HCT116 (cell line): ENCODE measurements at regions not wholly inside any gene's neighbourhood (a gene's known extent, or its start where the extent isn't known, plus 50 kb on each side); places are given as distances from the start of the nearest gene placed in this dataset.

ENCODE experiments used
- ATAC-seq: fragments of 200-7000 bp; cut with Tn5 transposase; 2 replicates; pipeline ENCODE4 v1.9.1; 2020; ENCODE audit warnings: mild to moderate bottlenecking, moderate library complexity
- BruUV-seq: library from RNA; stranded (reverse); fragments of 400-500 nt; replicated peaks from 2 replicates; lab custom pipeline; 2021; lab: Mats Ljungman, UMichigan
- CTCF ChIA-PET: fragments of 300-600 bp; sonication (Branson Sonifier 250); formaldehyde crosslinking; loops from one replicate; lab custom pipeline; 2021; ENCODE audit warnings: antibody characterized with exemption; lab: Charles Lee
- POLR2A ChIA-PET: fragments of 300-600, 350-600 bp; sonication (Branson Sonifier 250); formaldehyde crosslinking; loops from one replicate; lab custom pipeline; 2021; ENCODE audit warnings: antibody characterized with exemption; lab: Charles Lee
- RAD21 ChIA-PET, 2 experiments: fragments of 300-600 bp; sonication (Branson Sonifier 250); formaldehyde crosslinking; loops; one replicate each; lab custom pipeline; 2023; ENCODE audit warnings: low total read pairs in 2 of 2; ENCODE audit not compliant: uncharacterized antibody in 2 of 2, unreplicated experiment in 2 of 2, low non-redundant PET in 1 of 2; lab: Charles Lee
- DNase-seq: peaks from one replicate; pipeline ENCODE4 v3.0.0-alpha.2; 2010; ENCODE audit warnings: low read depth, low spot score
- H2AFZ ChIP-seq: fragments of 200-600 bp; shearing (Covaris generic), sonication (generic); 2 replicates; pipeline ENCODE4 v1.6.1; 2017; ENCODE audit warnings: low read depth, mixed run types, mixed read lengths, antibody characterized with exemption, low read length; ENCODE audit not compliant: poor library complexity, severe bottlenecking
- H3K27ac ChIP-seq: 2 replicates; pipeline ENCODE4 v1.5.1; 2012; ENCODE audit warnings: low read depth, low read length
- H3K27me3 ChIP-seq: fragments of 200-600 bp; sonication (generic); 2 replicates; pipeline ENCODE4 v1.6.1; 2016; ENCODE audit warnings: mixed run types, low read length, mixed read lengths; ENCODE audit not compliant: insufficient read depth
- H3K36me3 ChIP-seq, 2 experiments: fragments of 200-500 bp in 1 of 2; fragments of 200-600 bp in 1 of 2; sonication (Bioruptor generic) in 1 of 2; sonication (generic) in 1 of 2; 2 replicates each; pipeline versions ENCODE4 v1.5.1 to v1.6.1; 2014 to 2016; ENCODE audit warnings: low read length in 2 of 2, inconsistent platforms in 1 of 2, mixed read lengths in 1 of 2, mixed run types in 1 of 2; ENCODE audit not compliant: insufficient read depth in 2 of 2, control insufficient read depth in 1 of 2
- H3K4me1 ChIP-seq, 2 experiments: fragments of 200-600 bp in 1 of 2; sonication (generic) in 1 of 2; 2 replicates each; pipeline versions ENCODE4 v1.5.1 to v1.6.1; 2012 to 2017; ENCODE audit warnings: low read length in 2 of 2, inconsistent platforms in 1 of 2, mild to moderate bottlenecking in 1 of 2, mixed read lengths in 1 of 2, mixed run types in 1 of 2, moderate library complexity in 1 of 2; ENCODE audit not compliant: insufficient read depth in 2 of 2, control insufficient read depth in 1 of 2
- H3K4me2 ChIP-seq: fragments of 200-600 bp; sonication (generic); 2 replicates; pipeline ENCODE4 v1.6.1; 2017; ENCODE audit warnings: mixed run types, low read length, mixed read lengths
- H3K4me3 ChIP-seq, 2 experiments: fragments of 200-600 bp in 1 of 2; sonication (generic) in 1 of 2; replicated peaks in 1 of 2; 2 replicates each; pipeline ENCODE4 v1.5.1; 2011 to 2016; ENCODE audit warnings: low read length in 2 of 2, control low read depth in 1 of 2, low read depth in 1 of 2, mild to moderate bottlenecking in 1 of 2, mixed read lengths in 1 of 2, mixed run types in 1 of 2
- H3K79me2 ChIP-seq: fragments of 200-600 bp; sonication (generic); 2 replicates; pipeline ENCODE4 v1.6.1; 2017; ENCODE audit warnings: mild to moderate bottlenecking, mixed run types, low read length, moderate library complexity, mixed read lengths; ENCODE audit not compliant: insufficient read depth
- H3K9ac ChIP-seq: fragments of 200-600 bp; sonication (generic); 2 replicates; pipeline ENCODE4 v1.6.1; 2016; ENCODE audit warnings: low read length, mixed read lengths
- H3K9me2 ChIP-seq: fragments of 200-600 bp; sonication (generic), shearing (Covaris generic); 2 replicates; pipeline ENCODE4 v1.6.1; 2017; ENCODE audit warnings: mixed run types, mild to moderate bottlenecking, moderate library complexity; ENCODE audit not compliant: insufficient read depth
- H3K9me3 ChIP-seq, 2 experiments: fragments of 200-500 bp in 1 of 2; fragments of 200-600 bp in 1 of 2; sonication (Bioruptor generic) in 1 of 2; sonication (generic) in 1 of 2; 2 replicates each; pipeline ENCODE4 v1.6.1; 2014 to 2017; ENCODE audit warnings: low read length in 2 of 2, mixed read lengths in 2 of 2, inconsistent platforms in 1 of 2, low read depth in 1 of 2, mild to moderate bottlenecking in 1 of 2, mixed run types in 1 of 2, moderate library complexity in 1 of 2; ENCODE audit not compliant: control insufficient read depth in 1 of 2, insufficient read depth in 1 of 2
- H4K20me1 ChIP-seq: fragments of 200-600 bp; sonication (generic), shearing (Covaris generic); 2 replicates; pipeline ENCODE4 v1.6.1; 2017; ENCODE audit warnings: mixed run types, mild to moderate bottlenecking, moderate library complexity; ENCODE audit not compliant: insufficient read depth
- CBX3 ChIP-seq: IDR thresholded peaks from 2 replicates; pipeline ENCODE4 v1.6.1; 2012; ENCODE audit warnings: low read depth
- CEBPB ChIP-seq: IDR thresholded peaks from 2 replicates; pipeline ENCODE4 v1.6.1; 2012; ENCODE audit warnings: low read depth
- CTCF ChIP-seq, 3 experiments: fragments of 200-600 bp in 1 of 3; sonication (generic) in 1 of 3; IDR thresholded peaks in 2 of 3; conservative IDR thresholded peaks in 1 of 3; 2 replicates each; pipeline ENCODE4 v1.5.1; 2012 to 2017; ENCODE audit warnings: low read depth in 2 of 3, low read length in 2 of 3, antibody characterized with exemption in 1 of 3, borderline replicate concordance in 1 of 3, control low read depth in 1 of 3, mild to moderate bottlenecking in 1 of 3, mixed read lengths in 1 of 3, mixed run types in 1 of 3, moderate library complexity in 1 of 3; ENCODE audit not compliant: insufficient read depth in 1 of 3
- ELF1 ChIP-seq: IDR thresholded peaks from 2 replicates; pipeline ENCODE4 v1.6.1; 2012; ENCODE audit warnings: low read depth, borderline replicate concordance
- EZH2 ChIP-seq: fragments of 200-600 bp; sonication (generic); IDR thresholded peaks from 2 replicates; pipeline ENCODE4 v1.6.1; 2017; ENCODE audit warnings: antibody characterized with exemption, mixed run types
- FOSL1 ChIP-seq: IDR thresholded peaks from 2 replicates; pipeline ENCODE4 v1.6.1; 2012; ENCODE audit warnings: low read depth
- JUND ChIP-seq: IDR thresholded peaks from 2 replicates; pipeline ENCODE4 v1.6.1; 2012
- POLR2AphosphoS5 ChIP-seq: IDR thresholded peaks from 2 replicates; pipeline ENCODE4 v1.6.1; 2011; ENCODE audit warnings: mild to moderate bottlenecking, low read depth, low read length, moderate library complexity
- RAD21 ChIP-seq: IDR thresholded peaks from 2 replicates; pipeline ENCODE4 v1.6.1; 2012; ENCODE audit warnings: low read depth, mild to moderate bottlenecking
- REST ChIP-seq: IDR thresholded peaks from 2 replicates; pipeline ENCODE4 v1.6.1; 2012; ENCODE audit warnings: low read depth
- SIN3A ChIP-seq: IDR thresholded peaks from 2 replicates; pipeline ENCODE4 v1.6.1; 2012; ENCODE audit warnings: low read depth
- TCF7L2 ChIP-seq: IDR thresholded peaks from 2 replicates; pipeline ENCODE4 v1.7.0; 2011; ENCODE audit warnings: borderline replicate concordance, inconsistent platforms; ENCODE audit not compliant: insufficient read depth, insufficient read length; ENCODE audit errors: extremely low read depth
- ZBTB33 ChIP-seq: IDR thresholded peaks from 2 replicates; pipeline ENCODE4 v1.6.1; 2011; ENCODE audit warnings: mild to moderate bottlenecking, low read length, moderate library complexity; ENCODE audit not compliant: insufficient replicate concordance; ENCODE audit errors: extremely low read depth
- ZFX ChIP-seq: fragments of 450-650 bp; IDR thresholded peaks from 2 replicates; pipeline ENCODE4 v1.6.1; 2017
- intact Hi-C: fragments of 100-400 bp; cut with micrococcal nuclease; formaldehyde crosslinking; loops from 2 replicates; pipeline ENCODE4 v1.10.0; 2022

DNA sequence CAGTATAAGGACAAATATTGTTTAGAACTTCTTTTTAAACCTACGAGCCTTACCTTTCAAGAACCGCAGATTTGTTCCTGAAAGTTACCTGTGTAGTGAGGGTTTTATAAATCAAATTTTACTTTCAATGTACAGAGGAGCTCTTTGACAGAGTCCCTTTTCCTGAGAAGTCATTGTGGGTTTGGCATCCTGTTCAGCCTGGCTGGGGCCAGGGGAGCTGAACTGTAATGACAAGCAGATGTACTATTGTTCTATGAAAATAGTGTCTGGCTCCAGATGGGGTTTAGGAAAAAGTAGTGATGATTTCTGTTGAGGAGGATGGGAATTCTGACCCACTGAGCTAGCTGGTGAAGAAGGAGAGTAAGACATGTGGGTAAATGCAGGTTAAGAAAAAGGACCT is 196.2 kb upstream of the PGRMC2 start:
- no peak for TF ChIP-seq ELF1
- TF ChIP-seq, all 23 proteins: peak for 0
- Histone ChIP-seq H3K36me3 (no peaks in the 10 kb centered on the region), H3K4me3 (no peak overlapping the region), H3K27me3 (no peaks in the 10 kb centered on the region), H4K20me1 (no peaks in the 10 kb centered on the region), H3K79me2 (no peaks in the 10 kb centered on the region), H3K4me1 (no peaks in the 10 kb centered on the region), H3K9ac (no peak overlapping the region), H3K9me2 (no peaks in the 10 kb centered on the region), H3K27ac (no peak overlapping the region), H3K4me2 (no peak overlapping the region), H3K9me3 (no peaks in the 10 kb centered on the region), H2AFZ (no peak overlapping the region)
- RAD21 ChIA-PET: no interaction called here
- POLR2A ChIA-PET: no interaction called here
- no peak for ATAC-seq
- intact Hi-C loops: no loop called here
- BruUV-seq: no TSS peak
- CTCF ChIA-PET: no interaction called here
- no peak for DNase-seq

DNA sequence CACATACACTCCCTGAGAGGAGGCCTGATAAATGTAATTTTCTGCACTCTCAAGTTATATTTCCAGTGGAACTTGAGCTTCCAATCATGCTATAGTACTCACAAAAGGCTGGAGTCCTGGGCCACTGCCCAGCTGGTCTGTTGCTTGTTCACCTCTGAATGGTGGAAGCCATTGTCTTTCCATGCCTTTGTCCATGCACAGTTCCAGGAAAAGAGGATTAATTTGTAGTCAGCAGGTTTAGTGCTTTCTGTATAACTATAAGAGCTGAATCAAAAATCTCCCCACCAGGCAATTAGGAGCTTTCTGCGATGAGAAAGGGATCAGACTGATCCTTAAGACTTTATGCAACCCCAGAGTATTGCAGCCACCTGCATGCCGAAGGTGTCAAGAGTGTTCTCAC is 195.4 kb upstream of the PGRMC2 start:
- H3K27me3 ChIP-seq: no peaks in the 10 kb centered on the region
- no peaks in the 10 kb centered on the region for H3K79me2 ChIP-seq
- ChIA-PET POLR2A (no interaction called here), RAD21 (no interaction called here), CTCF (no interaction called here)
- DNase-seq (no peak), ATAC-seq (no peak)
- no peaks in the 10 kb centered on the region for H3K4me1 ChIP-seq
- H3K9me3 ChIP-seq: no peaks in the 10 kb centered on the region
- no peaks in the 10 kb centered on the region for H4K20me1 ChIP-seq
- no TSS peak for BruUV-seq
- H3K36me3 ChIP-seq: no peaks in the 10 kb centered on the region
- H3K4me3 ChIP-seq: no peak overlapping the region
- no peak overlapping the region for H2AFZ ChIP-seq
- H3K4me2 ChIP-seq: no peak overlapping the region
- no peaks in the 10 kb centered on the region for H3K9me2 ChIP-seq
- H3K9ac ChIP-seq: no peak overlapping the region
- intact Hi-C loops: no loop called here
- H3K27ac ChIP-seq: no peak overlapping the region
- TF ChIP-seq RAD21 (no peak), TCF7L2 (no peak), EZH2 (no peak), JUND (no peak), CTCF (IDR thresholded peaks at IDR 0.05 in 2 of 3, conservative IDR thresholded peaks at IDR 0.05 in 1 of 3; ENCODE audit: borderline replicate concordance in 1 of 3, insufficient read depth in 1 of 3, low read depth in 2 of 3, low read length in 2 of 3) (no peak), CEBPB (no peak), REST (no peak), POLR2AphosphoS5 (no peak), ZFX (no peak), ZBTB33 (no peak), SIN3A (no peak), CBX3 (no peak), FOSL1 (no peak)
